NCI-H748 (cell line): ENCODE measurements at regions not wholly inside any gene's neighbourhood (a gene's known extent, or its start where the extent isn't known, plus 50 kb on each side); places are given as distances from the start of the nearest gene placed in this dataset.

Experiments used
- DNase-seq: peaks from one replicate; lab custom pipeline; 2025; ENCODE audit not compliant: unreplicated experiment; lab: John Stamatoyannopoulos, UW

DNA sequence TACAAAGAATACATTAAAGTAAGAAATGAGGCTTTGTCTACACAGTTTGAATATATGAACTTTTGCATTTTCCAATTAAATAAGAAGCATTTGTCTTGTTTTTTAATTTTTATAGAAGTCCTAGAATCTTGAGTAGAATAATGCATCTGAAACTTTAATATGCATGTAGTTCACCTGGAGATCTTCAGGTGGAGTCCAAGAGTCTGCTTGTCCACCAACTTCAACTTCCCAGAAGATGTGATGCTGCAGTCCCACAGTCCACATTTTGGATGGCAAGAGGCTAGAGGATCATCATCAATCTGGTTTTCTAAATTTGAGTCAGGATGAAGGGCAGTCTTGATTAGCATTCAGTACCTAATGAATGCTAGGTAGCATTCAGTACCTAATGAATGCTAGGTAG is 357.6 kb upstream of the SOX2 start:
- no peak for DNase-seq

DNA sequence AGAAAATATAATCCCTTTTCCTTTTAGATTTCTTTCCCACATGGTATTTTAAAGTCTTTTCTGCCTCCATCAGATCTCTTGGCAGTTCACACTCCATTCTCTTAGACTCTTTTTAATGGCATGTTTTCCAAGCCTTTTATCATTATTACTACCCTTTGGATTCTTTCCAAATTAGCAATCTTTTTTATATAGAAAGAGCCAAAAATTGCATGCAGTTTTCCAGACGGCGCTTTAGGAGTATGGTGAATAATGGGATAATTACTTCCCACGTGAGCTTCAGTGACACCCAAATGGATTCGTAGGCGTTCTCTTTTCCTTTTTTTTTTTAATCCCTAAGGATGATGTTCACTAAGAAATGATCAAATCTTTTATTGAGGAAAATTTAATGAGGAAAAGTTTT is 354.8 kb upstream of the DNAJC19 start:
- peak; percentile 66 for DNase-seq

DNA sequence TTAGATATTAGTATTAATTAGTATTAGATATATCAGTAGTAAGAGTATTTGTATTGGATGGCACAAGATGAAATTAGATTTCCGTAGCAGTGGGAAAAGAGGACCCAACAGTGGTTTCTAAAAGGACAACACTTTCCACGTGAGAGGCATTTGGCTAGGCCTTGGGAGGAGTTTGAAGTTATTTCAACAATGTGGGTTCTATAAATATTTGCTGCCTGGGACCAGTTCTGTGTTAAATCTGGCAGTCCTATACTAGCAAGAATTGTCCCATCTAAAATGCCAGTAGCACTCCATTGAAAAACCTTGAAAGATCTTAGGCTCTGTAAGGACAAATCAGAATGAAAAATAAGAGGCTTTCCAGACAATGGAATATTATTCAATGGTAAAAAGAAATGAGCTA is 347.1 kb upstream of the DNAJC19 start:
- no peak for DNase-seq

DNA sequence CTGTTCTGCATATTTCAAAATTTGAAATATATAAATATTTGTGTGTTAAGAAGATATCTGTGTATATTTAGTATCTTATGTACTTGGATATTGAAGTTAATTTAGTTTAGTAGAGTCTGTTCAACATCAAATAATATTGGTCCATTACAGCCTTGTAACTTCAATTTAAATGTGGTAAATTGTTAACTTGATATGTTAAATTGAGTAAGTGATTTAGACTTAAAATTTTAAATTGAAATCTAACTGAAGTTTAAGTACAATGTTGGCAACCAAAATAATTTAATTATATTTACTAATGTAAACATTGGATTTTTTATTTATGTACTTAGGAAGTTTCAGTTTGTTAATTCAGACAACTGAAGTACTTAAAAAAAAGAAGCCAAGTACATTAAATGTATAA is 343.9 kb upstream of the DNAJC19 start:
- DNase-seq, result no peak

DNA sequence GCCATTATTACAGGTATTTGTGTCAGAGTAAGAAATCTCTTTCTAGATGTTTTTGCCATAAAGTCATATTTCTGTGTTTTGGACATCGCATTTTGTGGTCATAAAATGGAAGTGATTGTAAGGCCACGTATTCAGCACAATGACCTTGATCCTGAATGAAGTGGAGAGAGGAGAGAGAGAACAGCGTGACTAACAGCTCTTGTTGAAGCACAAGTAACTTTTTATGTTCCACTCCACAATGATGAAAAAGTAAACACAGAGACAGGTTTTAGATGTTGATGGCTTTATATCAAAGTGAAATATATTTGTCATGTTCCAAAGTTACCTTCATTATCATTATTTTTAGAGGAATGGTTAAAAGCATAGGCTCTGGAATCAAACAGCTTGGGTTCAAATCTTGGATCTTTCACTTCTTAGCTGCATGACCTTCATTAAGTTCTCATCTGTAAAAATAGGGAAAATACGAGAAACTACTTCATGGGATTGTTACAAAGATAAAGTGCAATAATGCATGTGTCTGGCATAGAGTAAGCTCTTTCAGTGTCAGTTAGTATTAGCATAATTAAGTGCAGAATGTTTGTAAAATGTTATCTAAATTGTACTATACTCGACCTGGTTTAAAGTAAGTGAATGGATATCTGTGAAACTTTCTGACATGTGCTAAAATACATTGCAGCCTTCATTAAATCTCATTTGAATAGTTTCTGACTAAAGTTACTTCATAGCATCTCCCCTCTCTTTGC is 341.5 kb upstream of the DNAJC19 start:
- no peak for DNase-seq

DNA sequence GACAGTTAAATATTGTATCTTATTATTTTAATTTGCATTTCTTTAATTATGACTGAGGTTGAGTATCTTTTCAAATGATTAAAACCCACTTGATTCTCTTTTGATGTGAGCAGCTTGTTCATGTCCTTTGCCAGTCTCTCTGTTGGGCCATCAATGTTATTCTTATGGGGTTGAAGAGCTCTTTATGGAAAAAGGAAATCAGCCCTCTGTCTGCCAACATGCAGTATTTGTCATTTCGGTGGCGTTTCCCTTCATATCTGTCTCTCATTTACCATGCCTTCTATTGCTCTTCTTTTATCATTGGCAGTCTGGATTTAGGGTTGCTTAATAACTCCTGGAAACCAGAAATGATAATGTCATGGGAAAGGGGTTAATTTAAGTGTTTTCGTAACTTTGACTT is 340.7 kb upstream of the DNAJC19 start:
- no peak for DNase-seq

DNA sequence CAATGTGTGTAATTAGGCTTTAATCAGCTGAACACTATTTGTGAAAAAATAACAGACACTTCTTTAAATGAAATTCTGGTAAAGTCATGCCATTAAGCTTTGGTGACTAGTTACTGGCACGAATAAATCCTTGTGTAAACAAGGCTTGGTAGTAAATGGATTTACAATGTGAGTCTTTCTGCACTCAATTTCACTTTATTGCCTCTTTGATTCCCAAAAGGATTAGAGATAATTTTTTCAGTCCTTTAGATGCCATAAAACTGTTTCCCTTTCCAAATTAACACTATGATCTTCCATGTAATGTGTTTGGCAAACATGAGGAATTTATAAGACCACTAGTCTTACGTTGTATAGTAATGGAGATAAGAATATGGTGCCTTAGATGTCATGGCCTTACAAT is 339.5 kb upstream of the DNAJC19 start:
- DNase-seq, result peak; percentile 88

DNA sequence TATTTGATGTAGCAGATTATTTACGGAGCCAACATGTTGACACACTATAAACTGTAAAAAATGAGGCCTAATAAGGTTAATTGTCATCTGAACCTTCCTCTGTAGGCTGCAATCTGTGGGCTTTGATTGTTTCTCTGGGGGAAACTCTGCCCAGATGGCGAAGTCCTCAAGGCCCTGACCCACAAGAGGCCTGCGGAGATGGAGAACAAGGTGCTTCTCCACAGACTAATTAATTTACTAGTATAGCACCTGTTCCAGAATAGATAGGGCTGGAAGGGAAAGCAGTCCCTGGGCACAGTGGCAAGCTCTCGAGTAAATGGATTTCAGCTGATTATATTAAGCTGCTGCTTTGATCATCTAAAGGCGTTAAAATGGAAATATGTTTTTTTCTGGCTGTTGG is 338.8 kb upstream of the DNAJC19 start:
- peak; percentile 74 for DNase-seq

DNA sequence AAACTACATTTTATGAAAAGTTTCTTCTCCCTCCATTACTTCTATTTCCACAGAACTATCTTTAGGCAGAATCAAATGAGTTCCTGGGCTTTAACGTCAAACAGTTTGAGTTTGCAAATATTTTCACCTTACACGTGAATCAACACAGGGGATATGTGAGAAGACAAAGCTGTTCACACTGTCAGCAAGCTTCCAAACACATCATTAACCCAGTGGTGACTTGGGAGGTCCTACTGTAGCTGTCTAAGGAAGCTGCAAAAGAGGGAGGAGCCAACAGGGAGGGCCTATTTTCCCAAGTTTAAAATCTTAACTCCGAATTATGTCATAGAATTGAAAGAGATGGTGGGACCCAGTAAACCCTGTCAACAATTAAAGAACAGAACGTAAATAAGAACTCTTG is 337.8 kb upstream of the DNAJC19 start:
- DNase-seq, result peak; percentile 19

DNA sequence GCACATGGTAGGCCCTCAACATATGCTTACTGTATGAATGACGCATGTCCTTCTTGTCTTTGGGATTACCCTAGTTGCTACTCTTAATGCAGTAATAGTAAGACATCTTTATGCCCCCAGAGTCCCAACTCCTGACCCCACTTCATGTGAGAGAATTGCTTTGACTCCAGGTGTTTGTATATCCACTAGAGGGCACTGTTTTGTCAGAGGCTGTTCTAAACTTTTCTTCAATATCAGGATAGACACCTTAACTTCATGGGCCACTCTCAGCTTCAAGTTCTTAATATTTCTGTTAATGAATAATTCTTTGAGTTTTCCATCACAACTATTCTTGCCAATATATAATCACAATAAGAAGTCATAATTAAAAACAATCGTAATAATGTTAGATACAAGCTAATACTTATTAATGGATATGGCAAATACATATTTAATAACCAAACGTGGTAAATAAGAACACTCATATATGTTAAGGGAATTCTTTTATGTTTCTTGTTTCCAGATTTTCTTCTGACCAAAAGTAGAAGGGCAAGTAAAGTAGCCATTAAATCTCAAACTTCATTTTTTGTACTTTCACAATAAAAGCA is 337.2 kb upstream of the DNAJC19 start:
- peak; percentile 35 for DNase-seq

DNA sequence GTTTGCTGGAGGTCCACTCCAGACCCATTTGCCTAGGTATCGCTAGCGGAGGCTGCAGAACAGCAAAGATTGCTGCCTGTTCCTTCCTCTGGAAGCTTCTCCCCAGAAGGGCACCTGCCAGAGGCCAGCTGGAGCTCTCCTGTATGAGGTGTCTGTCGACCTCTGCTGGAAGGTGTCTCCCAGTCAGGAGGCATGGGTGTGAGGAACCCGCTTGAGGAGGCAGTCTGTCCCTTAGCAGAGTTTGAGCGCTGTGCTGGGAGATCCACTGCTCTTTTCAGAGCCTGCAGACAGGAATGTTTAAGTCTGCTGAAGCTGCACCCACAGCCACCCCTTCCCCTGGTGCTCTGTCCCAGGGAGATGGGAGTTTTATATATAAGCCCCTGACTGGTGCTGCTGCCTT is 335.0 kb upstream of the DNAJC19 start:
- peak; percentile 31 for DNase-seq

DNA sequence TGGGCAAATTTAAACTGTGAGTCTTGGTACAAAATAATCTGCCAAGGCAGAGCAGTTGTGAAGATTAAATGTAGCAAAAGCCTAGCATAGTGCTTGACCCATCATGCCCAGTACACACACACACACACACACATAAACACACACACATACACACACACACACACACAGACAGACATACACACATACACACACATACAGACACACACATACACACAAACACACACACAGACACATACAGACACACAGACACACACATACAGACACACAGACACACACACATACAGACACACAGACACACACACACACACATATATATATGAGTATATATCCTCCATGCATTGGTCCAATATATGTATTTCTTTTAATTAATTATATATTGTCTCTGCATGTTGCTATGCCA is 328.8 kb upstream of the DNAJC19 start:
- DNase-seq, result no peak

DNA sequence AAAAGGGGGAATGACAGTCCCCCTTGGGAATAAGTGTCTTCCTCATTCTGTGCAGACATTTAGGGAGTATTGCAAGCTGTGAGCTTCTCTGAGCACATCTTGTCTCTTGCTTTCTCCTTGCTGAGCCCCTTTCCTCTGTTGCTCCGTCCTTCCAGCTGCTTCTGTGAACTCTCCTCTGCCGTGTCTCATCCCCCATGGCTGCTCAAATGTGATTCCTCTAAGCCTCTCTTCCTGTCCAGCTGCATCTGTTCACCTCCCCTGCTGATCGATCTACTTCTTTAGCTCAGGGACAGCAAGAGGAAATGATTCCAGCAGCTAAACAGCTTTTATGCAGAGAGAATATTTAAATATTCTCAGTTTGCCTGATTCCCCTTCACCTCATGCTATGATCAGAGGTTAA is 328.0 kb upstream of the DNAJC19 start:
- peak; percentile 37 for DNase-seq

DNA sequence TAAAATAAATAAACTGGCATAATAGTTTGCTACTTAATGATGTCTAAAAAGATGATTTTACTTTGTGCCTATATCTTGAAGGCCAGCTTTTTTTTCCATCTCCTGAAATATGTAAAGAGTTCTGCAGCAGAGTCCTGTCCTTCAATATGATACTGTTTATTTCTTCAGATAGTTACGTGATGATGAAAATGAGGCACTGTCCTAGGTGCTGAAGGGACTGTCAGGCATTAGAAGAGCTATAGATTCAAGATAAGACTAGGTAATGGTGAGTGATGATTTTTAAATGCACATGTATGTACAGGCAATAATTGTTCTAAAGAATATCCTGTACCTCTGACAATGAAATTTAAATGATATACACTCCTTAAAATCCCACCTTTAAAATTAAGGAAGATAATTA is 326.9 kb upstream of the DNAJC19 start:
- DNase-seq, result no peak

DNA sequence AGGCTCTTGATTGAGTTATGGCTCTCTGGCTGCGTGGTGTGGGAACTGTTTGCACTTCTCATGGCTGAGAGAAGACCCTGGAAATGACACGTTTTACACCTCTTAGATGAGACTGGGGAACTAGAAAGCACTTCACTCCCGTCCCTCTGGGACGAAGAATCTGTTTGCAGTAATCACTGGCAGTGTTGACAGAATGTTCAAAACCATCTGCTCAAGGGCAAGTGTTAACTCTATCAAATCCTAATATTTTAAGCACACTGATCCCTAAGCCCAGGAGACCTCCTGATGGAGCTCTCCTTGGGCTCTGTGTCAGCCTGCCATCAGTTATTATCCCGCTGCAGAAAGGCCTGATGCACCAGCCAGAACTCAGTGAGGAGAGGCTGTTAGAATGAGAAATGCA is 323.8 kb upstream of the DNAJC19 start:
- peak; percentile 90 for DNase-seq

DNA sequence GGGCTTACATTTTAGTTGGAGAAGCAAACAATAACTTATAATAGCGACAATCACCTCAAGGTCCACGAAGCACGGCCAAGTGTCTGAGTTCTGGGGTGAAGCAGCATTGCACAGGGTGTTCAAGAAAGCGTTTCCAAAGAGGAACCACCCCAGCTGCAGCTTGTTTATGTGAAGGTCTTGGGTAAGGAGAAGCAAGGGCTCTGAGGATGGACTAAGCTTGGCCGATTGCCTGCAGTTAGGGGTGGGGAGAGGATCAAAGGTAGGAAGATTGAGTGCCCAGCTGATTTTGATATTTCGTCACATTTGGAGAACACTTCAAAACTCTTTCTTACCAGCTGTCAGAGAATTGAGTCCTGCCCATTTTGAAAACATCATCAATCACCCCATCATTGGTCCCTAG is 321.6 kb upstream of the DNAJC19 start:
- peak; percentile 32 for DNase-seq

DNA sequence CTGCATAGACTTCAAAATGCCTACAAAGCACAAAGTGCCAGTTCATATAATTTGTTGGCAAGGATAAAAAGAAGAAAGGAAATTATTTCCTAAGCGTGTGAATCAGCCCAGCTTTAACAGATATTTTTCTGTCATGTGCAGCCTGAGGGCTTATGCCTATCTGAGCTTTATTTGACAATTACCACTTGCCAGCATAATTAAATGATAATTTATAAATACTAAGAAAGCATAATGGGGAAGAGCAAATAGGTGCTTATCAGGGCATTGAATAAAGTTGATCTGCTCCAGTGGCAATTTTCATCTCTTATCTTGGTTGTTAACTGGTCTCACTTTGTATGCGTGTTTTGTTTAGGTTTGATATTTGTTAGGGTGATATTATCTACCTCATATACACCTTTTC is 313.4 kb upstream of the DNAJC19 start:
- DNase-seq, result peak; percentile 23

DNA sequence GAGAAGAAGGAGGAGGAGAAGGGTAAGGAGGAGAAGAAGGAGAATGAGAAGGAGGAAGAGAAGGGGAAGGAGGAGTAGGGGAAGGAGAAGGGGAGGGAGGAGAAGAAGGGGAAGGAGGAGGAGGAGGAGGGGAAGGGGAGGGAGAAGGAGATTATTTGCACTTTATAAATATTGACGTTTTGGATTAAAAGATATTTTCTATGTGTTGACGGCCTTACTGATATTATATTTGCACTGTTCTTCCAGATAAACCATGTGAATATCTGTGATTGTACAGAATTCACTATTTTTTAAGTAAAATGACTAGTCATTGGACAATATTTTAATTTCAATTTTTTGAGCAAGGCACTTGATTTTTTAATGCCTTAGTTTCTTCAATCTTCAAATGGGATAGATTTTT is 310.5 kb upstream of the DNAJC19 start:
- no peak for DNase-seq

DNA sequence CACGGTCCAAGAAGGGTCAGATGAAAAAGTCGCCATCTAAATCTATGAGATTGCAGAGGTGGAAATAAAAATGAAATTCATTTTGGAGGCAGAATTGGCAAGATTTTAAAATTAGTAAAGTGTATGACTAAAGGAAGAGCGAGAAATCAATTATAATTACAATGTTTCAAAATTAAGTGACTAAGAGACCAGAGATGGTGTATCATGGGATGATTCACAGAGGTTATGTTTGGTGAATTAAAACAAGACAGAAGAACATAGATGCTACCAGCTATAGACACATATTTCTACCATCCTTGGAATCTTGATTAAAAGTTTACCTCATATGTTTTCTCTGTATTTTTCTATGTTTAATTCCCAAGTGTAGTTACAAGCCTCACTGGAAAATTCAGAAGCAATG is 308.9 kb upstream of the DNAJC19 start:
- DNase-seq, result no peak

DNA sequence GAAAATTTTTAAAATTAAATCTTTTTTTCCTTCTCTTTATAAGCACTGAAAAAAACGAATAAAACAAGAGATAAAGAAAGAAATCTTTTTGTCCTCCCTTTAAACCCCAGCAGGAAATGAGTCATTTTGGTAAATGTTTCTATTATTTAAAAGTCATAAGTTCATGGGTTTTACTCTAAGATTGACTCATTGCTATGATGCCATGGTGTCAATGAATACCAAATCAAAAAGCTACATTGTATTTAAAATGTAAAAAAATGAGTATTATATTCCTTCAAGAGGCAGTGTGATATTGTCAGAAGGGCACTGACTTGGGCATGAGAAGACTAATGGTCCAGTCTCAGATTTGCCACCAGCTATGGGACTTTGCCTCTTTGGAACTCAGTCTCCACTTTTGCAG is 303.4 kb upstream of the DNAJC19 start:
- DNase-seq, result no peak

DNA sequence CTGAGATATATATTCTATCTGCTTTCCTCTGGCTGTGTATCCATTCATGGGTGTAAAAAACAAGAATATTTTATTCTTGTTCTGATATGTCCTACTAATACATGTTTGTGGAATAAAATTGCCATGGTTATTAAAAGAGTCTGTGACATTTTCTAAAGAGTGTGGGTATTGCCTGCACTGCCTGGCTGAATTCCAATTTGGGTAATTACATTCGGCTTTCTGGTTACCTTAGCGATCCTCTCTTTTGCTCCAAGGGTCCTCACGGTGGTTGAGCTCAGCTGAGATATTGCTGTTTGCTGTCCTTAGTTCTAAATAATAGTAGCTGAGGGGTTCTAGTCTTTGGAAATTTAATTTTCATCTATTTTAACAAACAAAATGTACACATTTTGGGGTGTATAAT is 301.4 kb upstream of the DNAJC19 start:
- DNase-seq, result peak; percentile 59

DNA sequence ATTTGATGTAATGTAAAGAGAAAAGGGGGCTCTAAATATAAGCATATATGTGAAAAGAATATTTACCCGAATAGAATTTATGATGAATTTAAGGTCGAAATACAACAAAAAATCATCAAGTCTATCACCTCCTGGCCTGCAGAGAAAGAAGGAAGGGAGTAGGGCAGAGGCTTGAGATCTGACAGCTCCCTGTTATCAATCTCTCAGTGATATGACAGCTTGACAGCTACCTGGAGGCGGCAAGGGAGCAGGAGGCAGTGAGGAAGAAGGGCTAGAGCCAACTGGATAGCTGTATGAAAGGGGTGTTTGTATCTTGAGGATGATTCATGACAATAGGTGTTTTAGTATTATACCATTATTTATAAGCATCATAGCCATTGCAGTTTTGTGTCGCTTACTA is 299.8 kb upstream of the DNAJC19 start:
- no peak for DNase-seq

DNA sequence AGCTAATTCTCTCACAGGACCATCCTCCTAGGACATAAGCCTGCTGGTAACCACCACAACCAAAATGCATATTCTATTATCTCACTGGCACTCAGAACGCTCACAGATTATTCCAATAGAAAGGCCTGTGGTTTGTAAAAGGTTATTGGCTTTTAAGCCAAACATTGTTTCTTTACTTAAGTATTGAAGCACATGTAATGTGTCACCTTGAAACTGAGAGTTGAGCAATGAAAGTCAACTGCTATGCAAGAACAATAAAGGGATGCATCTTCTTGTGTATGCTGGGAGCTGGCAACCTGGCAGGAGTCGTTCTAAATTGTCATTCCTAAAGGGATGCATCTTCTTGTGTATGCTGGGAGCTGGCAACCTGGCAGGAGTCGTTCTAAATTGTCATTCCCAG is 298.6 kb upstream of the DNAJC19 start:
- DNase-seq, result no peak
